Endothelial cell of umbilical vein (primary cell): ENCODE measurements at regions not wholly inside any gene's neighbourhood (a gene's known extent, or its start where the extent isn't known, plus 50 kb on each side); places are given as distances from the start of the nearest gene placed in this dataset.
A peak's percentile ranks its signal among the peaks of the same experiment; 100 is the strongest.

Experiments used
- BruUV-seq: library from RNA; stranded (reverse); fragments of 400-500 nt; replicated peaks from 2 replicates; lab custom pipeline; 2021; lab: Mats Ljungman, UMichigan
- CTCF ChIA-PET: fragments of 300-600, 350-600 bp; sonication (Branson Sonifier 250); formaldehyde crosslinking; loops from one replicate; lab custom pipeline; 2021; ENCODE audit warnings: antibody characterized with exemption, inconsistent platforms; lab: Charles Lee
- POLR2A ChIA-PET: fragments of 300-600, 350-600 bp; sonication (Branson Sonifier 250); formaldehyde crosslinking; loops from one replicate; lab custom pipeline; 2021; ENCODE audit warnings: antibody characterized with exemption, inconsistent platforms; lab: Charles Lee
- DNase-seq: peaks from one replicate; pipeline ENCODE4 v3.0.0-alpha.2; 2011; ENCODE audit warnings: low read depth, low spot score
- FAIRE-seq: peaks from 2 replicates; lab custom pipeline; 2011; peaks lifted over from hg19 to GRCh38; lab: Jason Lieb, UNC
- H2AFZ ChIP-seq: 2 replicates; pipeline ENCODE4 v1.6.0; 2012; ENCODE audit warnings: low read depth, low read length, control low read depth, inconsistent platforms
- H3K27ac ChIP-seq: 2 replicates; pipeline ENCODE4 v1.5.1; 2011; ENCODE audit warnings: low read depth, mild to moderate bottlenecking, control low read depth, low read length, moderate library complexity; ENCODE audit not compliant: insufficient read depth
- H3K27me3 ChIP-seq, 2 experiments: 2 replicates each; pipeline versions ENCODE4 v1.6.0 to v1.6.1; 2011; ENCODE audit warnings: low read length in 2 of 2, mixed read lengths in 1 of 2; ENCODE audit not compliant: control insufficient read depth in 2 of 2, insufficient read depth in 2 of 2
- H3K36me3 ChIP-seq, 2 experiments: 2 replicates in 1 of 2; 3 replicates in 1 of 2; pipeline ENCODE4 v1.5.1; 2011; ENCODE audit warnings: low read length in 2 of 2, mild to moderate bottlenecking in 1 of 2, moderate library complexity in 1 of 2; ENCODE audit not compliant: control insufficient read depth in 2 of 2, insufficient read depth in 2 of 2; ENCODE audit errors: extremely low read depth in 1 of 2
- H3K4me1 ChIP-seq: 3 replicates; pipeline ENCODE4 v1.5.1; 2011; ENCODE audit warnings: mild to moderate bottlenecking, low read length; ENCODE audit not compliant: control insufficient read depth, insufficient read depth; ENCODE audit errors: extremely low read depth
- H3K4me2 ChIP-seq: 2 replicates; pipeline ENCODE4 v1.6.1; 2011; ENCODE audit warnings: low read length, control low read depth, mixed read lengths; ENCODE audit not compliant: insufficient read depth
- H3K4me3 ChIP-seq, 3 experiments: fragments of 200-600 bp in 1 of 3; sonication (generic), shearing (Covaris generic) in 1 of 3; replicated peaks in 1 of 3; 2 replicates each; pipeline ENCODE4 v1.5.1; 2011 to 2016; ENCODE audit warnings: control low read depth in 3 of 3, low read length in 3 of 3, mild to moderate bottlenecking in 2 of 3, inconsistent platforms in 1 of 3, low read depth in 1 of 3, moderate library complexity in 1 of 3; ENCODE audit not compliant: insufficient read depth in 1 of 3
- H3K79me2 ChIP-seq: 2 replicates; pipeline ENCODE4 v1.6.0; 2012; ENCODE audit warnings: low read length, inconsistent platforms; ENCODE audit not compliant: control insufficient read depth, insufficient read depth
- H3K9ac ChIP-seq: replicated peaks from 2 replicates; pipeline ENCODE3; 2011; ENCODE audit warnings: low read length, control low read depth; ENCODE audit not compliant: insufficient read depth; ENCODE audit errors: extremely low read depth
- H3K9me1 ChIP-seq: replicated peaks from 3 replicates; pipeline ENCODE4 v1.6.0; 2011; ENCODE audit warnings: mild to moderate bottlenecking, low read length; ENCODE audit not compliant: control insufficient read depth, insufficient read depth; ENCODE audit errors: extremely low read depth
- H3K9me3 ChIP-seq: replicated peaks from 2 replicates; pipeline ENCODE4 v1.5.1; 2012; ENCODE audit warnings: low read length, inconsistent platforms; ENCODE audit not compliant: control insufficient read depth, insufficient read depth
- H4K20me1 ChIP-seq: replicated peaks from 2 replicates; pipeline ENCODE3; 2011; ENCODE audit warnings: mild to moderate bottlenecking, low read length; ENCODE audit not compliant: control insufficient read depth, insufficient read depth; ENCODE audit errors: extremely low read depth
- EZH2 ChIP-seq: IDR thresholded peaks from 2 replicates; pipeline ENCODE4 v1.6.1; 2012; ENCODE audit warnings: borderline replicate concordance, low read depth, mild to moderate bottlenecking, moderate library complexity, low read length, inconsistent platforms; ENCODE audit not compliant: severe bottlenecking
- FOS ChIP-seq: IDR thresholded peaks from 2 replicates; pipeline ENCODE4 v1.6.1; 2011; ENCODE audit warnings: mild to moderate bottlenecking, low read length, moderate library complexity, borderline replicate concordance; ENCODE audit not compliant: insufficient read depth
- GATA2 ChIP-seq: IDR thresholded peaks from 2 replicates; pipeline ENCODE4 v1.7.0; 2011; ENCODE audit warnings: low read depth, mild to moderate bottlenecking, moderate library complexity, mixed read lengths, low read length; ENCODE audit not compliant: insufficient read length, insufficient read depth
- JUN ChIP-seq: IDR thresholded peaks from 2 replicates; pipeline ENCODE4 v1.6.1; 2011; ENCODE audit warnings: borderline replicate concordance, low read depth; ENCODE audit not compliant: insufficient read length, insufficient read depth
- MYC ChIP-seq: IDR thresholded peaks from one replicate; pipeline ENCODE4 v1.6.1; 2011; ENCODE audit warnings: mild to moderate bottlenecking, low read depth, low read length
- POLR2A ChIP-seq: IDR thresholded peaks from 2 replicates; pipeline ENCODE4 v1.6.1; 2012; ENCODE audit warnings: low read depth, mild to moderate bottlenecking, control low read depth, low read length
- POLR2AphosphoS5 ChIP-seq: IDR thresholded peaks from 2 replicates; pipeline ENCODE4 v1.6.1; 2012; ENCODE audit warnings: low read depth, mild to moderate bottlenecking, control low read depth, low read length, moderate library complexity; ENCODE audit not compliant: insufficient read depth
- dilution Hi-C: fragments of 300-500 bp; cut with MboI; formaldehyde crosslinking; loops from one replicate; pipeline ENCODE4 v1.15.0; 2019; ENCODE audit warnings: low sequenced_read_pairs; ENCODE audit not compliant: extremely low pct_ligation_motif_present
- intact Hi-C: fragments of 100-400 bp; cut with micrococcal nuclease; formaldehyde crosslinking; loops from one replicate; pipeline ENCODE4 v1.10.0; 2022
- TF ChIP-seq, protein P1 (sequence below): IDR thresholded peaks from 2 replicates; pipeline ENCODE4 v1.6.1; 2011; ENCODE audit not compliant: insufficient read depth, insufficient read length
- TF ChIP-seq, protein P2 (sequence below), 2 donors: IDR thresholded peaks; 1 replicate in 1 of 2; 2 replicates in 1 of 2; pipeline ENCODE4 v1.5.1; 2011; ENCODE audit warnings: low read length in 2 of 2, mild to moderate bottlenecking in 2 of 2, moderate library complexity in 2 of 2, control low read depth in 1 of 2, inconsistent platforms in 1 of 2, low read depth in 1 of 2; ENCODE audit not compliant: insufficient read depth in 1 of 2; ENCODE audit errors: extremely low read depth in 1 of 2

DNA sequence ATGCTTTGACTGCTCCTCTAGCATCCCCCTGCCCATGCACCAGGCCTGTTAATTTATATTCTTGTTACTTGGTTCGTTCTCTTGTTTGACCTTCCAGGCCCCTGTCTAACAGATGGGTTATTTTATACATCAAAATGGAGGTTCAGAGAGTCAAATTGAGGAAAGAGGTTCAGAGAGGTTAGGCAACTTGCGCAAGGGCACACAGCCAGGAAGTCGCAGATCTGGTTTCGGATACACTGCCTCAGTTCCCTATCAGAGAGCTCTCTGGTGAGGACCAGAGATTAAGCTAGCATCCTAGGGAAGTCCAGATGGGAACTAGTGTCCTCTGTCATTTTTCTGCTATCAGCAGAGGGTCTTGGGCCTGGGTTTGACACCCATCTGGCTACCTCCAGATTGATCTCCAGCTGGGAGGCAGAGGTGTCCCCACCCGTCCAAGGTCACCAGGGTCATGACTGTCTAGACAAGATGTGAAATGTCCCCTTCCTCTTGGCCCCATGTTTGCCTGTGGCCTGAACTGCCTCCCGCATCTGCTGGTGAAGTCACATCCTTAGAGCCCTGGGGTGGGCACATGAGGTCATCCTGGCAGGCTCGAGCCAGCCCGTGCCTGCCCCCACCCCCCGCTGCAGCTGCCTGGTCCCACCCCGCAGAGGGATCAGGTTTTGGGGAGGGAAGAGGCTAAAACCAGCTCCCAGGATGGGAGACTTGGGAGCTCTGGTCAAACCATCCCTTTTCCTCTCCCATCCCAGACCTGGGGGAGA, 84.3 kb upstream of the NCOR2 start:
- Histone ChIP-seq H3K9me1 (no peaks in the 10 kb centered on the region), H3K27me3 (no peaks in the 10 kb centered on the region), H3K9ac (peak overlapping the region; percentile 44), H3K4me2 (no peak overlapping the region), H3K27ac (peak overlapping the region; percentile 72), H3K36me3 (no peaks in the 10 kb centered on the region), H4K20me1 (no peaks in the 10 kb centered on the region), H3K4me1 (peaks cover 48% of the 10 kb centered on the region), H3K9me3 (no peaks in the 10 kb centered on the region), H3K79me2 (no peaks in the 10 kb centered on the region), H3K4me3 (no peak overlapping the region), H2AFZ (no peak overlapping the region)
- DNase-seq (peak; percentile 55), FAIRE-seq (peak; percentile 81)
- intact Hi-C loops, result loop anchor here (1.0 to 5.0 kb wide), 3 partner anchors 25 to 95 kb away; no protein-coding TSS in a partner anchor
- dilution Hi-C loops, result no loop called here
- TSS peak; percentile 31 for BruUV-seq
- ChIA-PET CTCF (interaction anchor here (0.9 to 3.2 kb wide), 4 partner anchors 13 to 120 kb away, joined by 3 to 13 read pairs (median 7); no protein-coding TSS in a partner anchor), POLR2A (no interaction called here)
- TF ChIP-seq EZH2 (no peak), FOS (no peak), MYC (peak; percentile 2), POLR2AphosphoS5 (peak; percentile 58), GATA2 (peak; percentile 21), JUN (peak; percentile 31), POLR2A (no peak)
- TF ChIP-seq, protein P1, sequence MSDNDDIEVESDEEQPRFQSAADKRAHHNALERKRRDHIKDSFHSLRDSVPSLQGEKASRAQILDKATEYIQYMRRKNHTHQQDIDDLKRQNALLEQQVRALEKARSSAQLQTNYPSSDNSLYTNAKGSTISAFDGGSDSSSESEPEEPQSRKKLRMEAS, result no peak
- TF ChIP-seq, protein P2, sequence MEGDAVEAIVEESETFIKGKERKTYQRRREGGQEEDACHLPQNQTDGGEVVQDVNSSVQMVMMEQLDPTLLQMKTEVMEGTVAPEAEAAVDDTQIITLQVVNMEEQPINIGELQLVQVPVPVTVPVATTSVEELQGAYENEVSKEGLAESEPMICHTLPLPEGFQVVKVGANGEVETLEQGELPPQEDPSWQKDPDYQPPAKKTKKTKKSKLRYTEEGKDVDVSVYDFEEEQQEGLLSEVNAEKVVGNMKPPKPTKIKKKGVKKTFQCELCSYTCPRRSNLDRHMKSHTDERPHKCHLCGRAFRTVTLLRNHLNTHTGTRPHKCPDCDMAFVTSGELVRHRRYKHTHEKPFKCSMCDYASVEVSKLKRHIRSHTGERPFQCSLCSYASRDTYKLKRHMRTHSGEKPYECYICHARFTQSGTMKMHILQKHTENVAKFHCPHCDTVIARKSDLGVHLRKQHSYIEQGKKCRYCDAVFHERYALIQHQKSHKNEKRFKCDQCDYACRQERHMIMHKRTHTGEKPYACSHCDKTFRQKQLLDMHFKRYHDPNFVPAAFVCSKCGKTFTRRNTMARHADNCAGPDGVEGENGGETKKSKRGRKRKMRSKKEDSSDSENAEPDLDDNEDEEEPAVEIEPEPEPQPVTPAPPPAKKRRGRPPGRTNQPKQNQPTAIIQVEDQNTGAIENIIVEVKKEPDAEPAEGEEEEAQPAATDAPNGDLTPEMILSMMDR (IDR thresholded peaks at IDR 0.05; ENCODE audit: extremely low read depth in 1 of 2, insufficient read depth in 1 of 2, low read depth in 1 of 2, low read length in 2 of 2), result no peak
